HEK293 (cell line): ENCODE measurements at regions not wholly inside any gene's neighbourhood (a gene's known extent, or its start where the extent isn't known, plus 50 kb on each side); places are given as distances from the start of the nearest gene placed in this dataset.

ENCODE experiments used
- CTCF ChIA-PET: fragments of 350-600 bp; formaldehyde crosslinking; extraction: SDS; loops from one replicate; lab custom pipeline; 2021; ENCODE audit warnings: antibody characterized with exemption; lab: Yijun Ruan, JAX
- POLR2A ChIA-PET: fragments of 300-600 bp; formaldehyde crosslinking; extraction: SDS; loops from one replicate; lab custom pipeline; 2020; ENCODE audit warnings: antibody characterized with exemption, inconsistent platforms; lab: Yijun Ruan, JAX
- H3K27ac ChIP-seq: fragments of 200-500 bp; sonication (Bioruptor generic); 2 replicates; pipeline ENCODE4 v1.5.1; 2014; ENCODE audit warnings: low read depth, low read length, control low read depth, inconsistent platforms; ENCODE audit errors: extremely low read depth
- H3K36me3 ChIP-seq, 2 experiments: fragments of 200-500 bp in 1 of 2; sonication (Bioruptor generic) in 1 of 2; 1 replicate in 1 of 2; 2 replicates in 1 of 2; pipeline ENCODE4 v1.5.1; 2014 to 2017; ENCODE audit warnings: inconsistent platforms in 2 of 2, low read length in 2 of 2; ENCODE audit not compliant: control insufficient read depth in 2 of 2, insufficient read depth in 1 of 2
- H3K4me1 ChIP-seq: fragments of 200-500 bp; sonication (Bioruptor generic); 2 replicates; pipeline ENCODE4 v1.5.1; 2014; ENCODE audit warnings: mild to moderate bottlenecking, low read length, inconsistent platforms; ENCODE audit not compliant: control insufficient read depth, insufficient read depth
- H3K4me3 ChIP-seq: 2 replicates; pipeline ENCODE4 v1.5.1; 2011; ENCODE audit warnings: low read depth, mild to moderate bottlenecking, control low read depth, low read length, moderate library complexity
- H3K9me3 ChIP-seq: fragments of 200-500 bp; sonication (Bioruptor generic); 2 replicates; pipeline ENCODE4 v1.5.1; 2014; ENCODE audit warnings: low read depth, low read length, inconsistent platforms; ENCODE audit not compliant: control insufficient read depth, insufficient read depth
- FEZF1 ChIP-seq: fragments of 450-650 bp; formaldehyde crosslinking; IDR thresholded peaks from 2 replicates; pipeline ENCODE4 v1.5.1; 2016; ENCODE audit warnings: missing biosample characterization, missing genetic modification characterization
- GLI4 ChIP-seq: fragments of 450-650 bp; formaldehyde crosslinking; IDR thresholded peaks from 2 replicates; pipeline ENCODE4 v1.5.1; 2016; ENCODE audit warnings: missing biosample characterization, missing genetic modification characterization
- KLF1 ChIP-seq: fragments of 450-650 bp; formaldehyde crosslinking; IDR thresholded peaks from 2 replicates; pipeline ENCODE4 v1.5.1; 2016; ENCODE audit warnings: missing biosample characterization, missing genetic modification characterization
- PRDM1 ChIP-seq: fragments of 450-650 bp; formaldehyde crosslinking; IDR thresholded peaks from 2 replicates; pipeline ENCODE4; 2016; ENCODE audit warnings: missing biosample characterization, missing genetic modification characterization
- PRDM2 ChIP-seq: fragments of 450-650 bp; formaldehyde crosslinking; IDR thresholded peaks from 2 replicates; pipeline ENCODE4 v1.5.1; 2016; ENCODE audit warnings: missing biosample characterization, missing genetic modification characterization, borderline replicate concordance
- SP7 ChIP-seq: fragments of 450-650 bp; formaldehyde crosslinking; IDR thresholded peaks from 2 replicates; pipeline ENCODE4 v1.5.1; 2016; ENCODE audit warnings: missing biosample characterization, missing genetic modification characterization
- ZBTB48 ChIP-seq: fragments of 450-650 bp; formaldehyde crosslinking; IDR thresholded peaks from 2 replicates; pipeline ENCODE4 v1.5.1; 2016; ENCODE audit warnings: missing biosample characterization, missing genetic modification characterization
- ZBTB49 ChIP-seq: fragments of 450-650 bp; formaldehyde crosslinking; IDR thresholded peaks from 2 replicates; pipeline ENCODE4 v1.5.1; 2016; ENCODE audit warnings: missing biosample characterization, missing genetic modification characterization, low read depth
- ZNF132 ChIP-seq: fragments of 450-650 bp; formaldehyde crosslinking; IDR thresholded peaks from 2 replicates; pipeline ENCODE4 v1.5.1; 2017; ENCODE audit warnings: missing biosample characterization, missing genetic modification characterization, borderline replicate concordance
- ZNF23 ChIP-seq: fragments of 450-650 bp; formaldehyde crosslinking; IDR thresholded peaks from 2 replicates; pipeline ENCODE4 v1.5.1; 2016; ENCODE audit warnings: missing biosample characterization, missing genetic modification characterization, borderline replicate concordance
- ZNF311 ChIP-seq: fragments of 450-650 bp; formaldehyde crosslinking; IDR thresholded peaks from 2 replicates; pipeline ENCODE4 v1.5.1; 2017; ENCODE audit warnings: missing biosample characterization, missing genetic modification characterization, borderline replicate concordance
- ZNF362 ChIP-seq: fragments of 450-650 bp; formaldehyde crosslinking; IDR thresholded peaks from 2 replicates; pipeline ENCODE4 v1.5.1; 2016; ENCODE audit warnings: missing biosample characterization, missing genetic modification characterization
- ZNF433 ChIP-seq: fragments of 450-650 bp; formaldehyde crosslinking; IDR thresholded peaks from 2 replicates; pipeline ENCODE4 v1.5.1; 2016; ENCODE audit warnings: missing biosample characterization, missing genetic modification characterization, low read depth
- ZNF629 ChIP-seq: fragments of 450-650 bp; formaldehyde crosslinking; IDR thresholded peaks from 2 replicates; pipeline ENCODE4 v1.5.1; 2017; ENCODE audit warnings: missing biosample characterization, missing genetic modification characterization
- ZNF645 ChIP-seq: fragments of 450-650 bp; formaldehyde crosslinking; IDR thresholded peaks from 2 replicates; pipeline ENCODE4; 2016; ENCODE audit warnings: missing biosample characterization, missing genetic modification characterization
- ZNF704 ChIP-seq: fragments of 450-650 bp; formaldehyde crosslinking; IDR thresholded peaks from 2 replicates; pipeline ENCODE4 v1.5.1; 2016; ENCODE audit warnings: missing biosample characterization, missing genetic modification characterization
- ZNF776 ChIP-seq: fragments of 450-650 bp; formaldehyde crosslinking; IDR thresholded peaks from 2 replicates; pipeline ENCODE4 v1.5.0; 2017; ENCODE audit warnings: missing biosample characterization, missing genetic modification characterization, borderline replicate concordance
- ZNF830 ChIP-seq: fragments of 450-650 bp; IDR thresholded peaks from 2 replicates; pipeline ENCODE4 v1.5.0; 2018; ENCODE audit warnings: missing biosample characterization, missing genetic modification characterization, low read depth, mild to moderate bottlenecking, moderate library complexity

GRCh38 chr1:74824497-74825107 lies 91.7 kb downstream of the TYW3 start (continued):
- TF ChIP-seq ZBTB49 (tag by site-specific recombination), result no peak
- no peak for TF ChIP-seq ZBTB48
- TF ChIP-seq ZNF362 (tag by site-specific recombination), result no peak

- Histone ChIP-seq H3K4me3 (no peak overlapping the region), H3K27ac (no peak overlapping the region), H3K4me1 (0 out of 2 replicates have a peak, but pooled peaks cover 3% of the 10 kb centered on the region), H3K36me3 (no peaks in the 10 kb centered on the region), H3K9me3 (no peaks in the 10 kb centered on the region)
- ChIA-PET CTCF (interaction anchor here (1.0 kb wide), 1 partner anchor 57 kb away, joined by 3 read pairs; no protein-coding TSS in a partner anchor), POLR2A (no interaction called here)
- TF ChIP-seq PRDM1 (tag by site-specific recombination) (no peak), GLI4 (tag by site-specific recombination) (no peak)
Measured at GRCh38 chr1:74830766-74831165, 97.8 kb downstream of the TYW3 start.

- no peak for TF ChIP-seq SP7 (tag by site-specific recombination)
- no peak for TF ChIP-seq ZNF629
- TF ChIP-seq KLF1 (tag by site-specific recombination), result no peak
- no peak for TF ChIP-seq ZNF132
- no peak for TF ChIP-seq ZNF830 (tag by site-specific recombination)
- TF ChIP-seq ZNF776 (tag by site-specific recombination), result no peak
- TF ChIP-seq ZNF433 (tag by site-specific recombination), result no peak
- TF ChIP-seq PRDM2 (tag by site-specific recombination), result no peak
- no peak for TF ChIP-seq ZNF645 (tag by site-specific recombination)
- no peak for TF ChIP-seq ZNF311 (tag by site-specific recombination)
- TF ChIP-seq ZNF704 (tag by site-specific recombination), result no peak
- no peak for TF ChIP-seq FEZF1 (tag by site-specific recombination)
- TF ChIP-seq ZNF23 (tag by site-specific recombination), result no peak
- TF ChIP-seq, all 188 proteins: peak for 0
- Histone ChIP-seq H3K4me3 (no peak overlapping the region), H3K36me3 (no peaks in the 10 kb centered on the region), H3K27ac (no peak overlapping the region), H3K4me1 (0 out of 2 replicates have a peak, but pooled peaks cover 3% of the 10 kb centered on the region), H3K9me3 (no peaks in the 10 kb centered on the region)
- ChIA-PET POLR2A (no interaction called here), CTCF (no interaction called here)
Measured at GRCh38 chr1:74834261-74834660, 101.3 kb downstream of the TYW3 start.
